HepG2 (cell line): ENCODE measurements at regions not wholly inside any gene's neighbourhood (a gene's known extent, or its start where the extent isn't known, plus 50 kb on each side); places are given as distances from the start of the nearest gene placed in this dataset.

ENCODE experiments used
- EZH2 ChIP-seq: conservative IDR thresholded peaks from 2 replicates; pipeline ENCODE4 v1.6.1; 2012; ENCODE audit warnings: mild to moderate bottlenecking, low read depth, low read length, moderate library complexity
- IRF1 ChIP-seq: sonication (generic); formaldehyde crosslinking; IDR thresholded peaks from 2 replicates; pipeline ENCODE4 v1.4.0; 2020; ENCODE audit warnings: low read depth, mild to moderate bottlenecking, missing genetic modification reagents
- ZNF33A ChIP-seq: sonication (generic); formaldehyde crosslinking; IDR thresholded peaks from 2 replicates; pipeline ENCODE4 v1.5.1; 2020; ENCODE audit warnings: missing genetic modification reagents, mild to moderate bottlenecking, moderate library complexity, borderline replicate concordance

- TF ChIP-seq IRF1 (CRISPR knock-in tag), result no peak
- TF ChIP-seq ZNF33A (CRISPR knock-in tag), result no peak
- no peak for TF ChIP-seq EZH2
Measured at GRCh38 chr4:89538886-89539285, 231.3 kb upstream of the GPRIN3 start.
